ENCODE measurements at regions not wholly inside any gene's neighbourhood (a gene's known extent, or its start where the extent isn't known, plus 50 kb on each side); places are given as distances from the start of the nearest gene placed in this dataset.

GRCh38 chr7:156153590-156153989, 341.3 kb upstream of the SHH start:
- no peak for TF ChIP-seq CTCF (conservative IDR thresholded peaks at IDR 0.05; ENCODE audit: low read depth, low read length)
- TF ChIP-seq POLR2A (IDR thresholded peaks at IDR 0.05; ENCODE audit: low read depth, low read length) = no peak
- no peak for TF ChIP-seq CEBPB (IDR thresholded peaks at IDR 0.05; ENCODE audit: low read depth, low read length)
- no peak for TF ChIP-seq RFX5 (IDR thresholded peaks at IDR 0.05; ENCODE audit: low read depth, low read length)
- TF ChIP-seq RAD21 (IDR thresholded peaks at IDR 0.05; ENCODE audit: low read length) = no peak
- TF ChIP-seq MAZ (IDR thresholded peaks at IDR 0.05; ENCODE audit: borderline replicate concordance, low read depth, low read length) = no peak
- TF ChIP-seq ELK1 (IDR thresholded peaks at IDR 0.05; ENCODE audit: borderline replicate concordance, low read depth, low read length) = no peak
- no peak for TF ChIP-seq USF2 (IDR thresholded peaks at IDR 0.05; ENCODE audit: low read depth, low read length)
- no peak for TF ChIP-seq NFE2L2 (IDR thresholded peaks at IDR 0.05; ENCODE audit: low read depth, low read length)
